IMR-90 (cell line): ENCODE measurements at regions not wholly inside any gene's neighbourhood (a gene's known extent, or its start where the extent isn't known, plus 50 kb on each side); places are given as distances from the start of the nearest gene placed in this dataset.

Experiments
- ATAC-seq: fragments of 200-7000 bp; cut with Tn5 transposase; 2 replicates; pipeline ENCODE4 v1.9.1; 2020; ENCODE audit warnings: low read depth, mild to moderate bottlenecking, moderate library complexity
- BruUV-seq: library from RNA; stranded (reverse); fragments of 400-500 nt; replicated peaks from 2 replicates; lab custom pipeline; 2021; lab: Mats Ljungman, UMichigan
- CTCF ChIA-PET: fragments of 300-600 bp; formaldehyde crosslinking; extraction: SDS; loops from one replicate; lab custom pipeline; 2021; ENCODE audit warnings: antibody characterized with exemption; lab: Yijun Ruan, JAX
- POLR2A ChIA-PET: fragments of 300-600 bp; sonication (Branson Sonifier 250); formaldehyde crosslinking; loops from one replicate; lab custom pipeline; 2022; ENCODE audit warnings: antibody characterized with exemption; ENCODE audit not compliant: unreplicated experiment; lab: Charles Lee
- DNase-seq: peaks from one replicate; pipeline ENCODE4 v3.0.0; 2013
- H2AFZ ChIP-seq: replicated peaks from 2 replicates; pipeline ENCODE3; 2013; ENCODE audit warnings: low read length, mild to moderate bottlenecking; ENCODE audit not compliant: poor library complexity
- H2AK5ac ChIP-seq: 2 replicates; pipeline ENCODE4 v1.6.1; 2013; ENCODE audit warnings: low read depth, low read length, inconsistent platforms
- H2AK9ac ChIP-seq: replicated peaks from 2 replicates; pipeline ENCODE3; 2013; ENCODE audit warnings: mild to moderate bottlenecking, low read depth, low read length, moderate library complexity; ENCODE audit not compliant: poor library complexity
- H2BK120ac ChIP-seq: 2 replicates; pipeline ENCODE4 v1.6.1; 2013; ENCODE audit warnings: low read depth, low read length, inconsistent platforms
- H2BK15ac ChIP-seq: 3 replicates; pipeline ENCODE4 v1.6.1; 2013; ENCODE audit warnings: low read depth, low read length, inconsistent platforms
- H2BK20ac ChIP-seq: 2 replicates; pipeline ENCODE4 v1.6.1; 2013; ENCODE audit warnings: low read depth, mild to moderate bottlenecking, inconsistent platforms, low read length, moderate library complexity
- H2BK5ac ChIP-seq: 2 replicates; pipeline ENCODE4 v1.6.1; 2013; ENCODE audit warnings: mild to moderate bottlenecking, low read depth, low read length, inconsistent platforms; ENCODE audit not compliant: poor library complexity, severe bottlenecking
- H3K14ac ChIP-seq: replicated peaks from 2 replicates; pipeline ENCODE4 v1.6.1; 2013; ENCODE audit warnings: low read depth, low read length, inconsistent platforms
- H3K18ac ChIP-seq: 2 replicates; pipeline ENCODE4 v1.6.1; 2013; ENCODE audit warnings: low read depth, low read length, control low read depth
- H3K23ac ChIP-seq: 2 replicates; pipeline ENCODE4 v1.6.1; 2013; ENCODE audit warnings: low read depth, low read length, inconsistent platforms
- H3K27ac ChIP-seq: 2 replicates; pipeline ENCODE4 v1.5.1; 2013; ENCODE audit warnings: mild to moderate bottlenecking, control low read depth, low read length; ENCODE audit not compliant: insufficient read depth
- H3K27me3 ChIP-seq: 2 replicates; pipeline ENCODE4 v1.6.1; 2013; ENCODE audit warnings: low read length; ENCODE audit not compliant: control insufficient read depth, insufficient read depth
- H3K36me3 ChIP-seq: 2 replicates; pipeline ENCODE4 v1.6.1; 2013; ENCODE audit warnings: low read length, mixed read lengths; ENCODE audit not compliant: control insufficient read depth, insufficient read depth
- H3K4ac ChIP-seq: 2 replicates; pipeline ENCODE4 v1.6.1; 2013; ENCODE audit warnings: low read depth, low read length, inconsistent platforms
- H3K4me1 ChIP-seq: 2 replicates; pipeline ENCODE4 v1.6.1; 2013; ENCODE audit warnings: low read length, mixed read lengths; ENCODE audit not compliant: control insufficient read depth, insufficient read depth
- H3K4me2 ChIP-seq: 2 replicates; pipeline ENCODE4 v1.6.1; 2013; ENCODE audit warnings: low read depth, mild to moderate bottlenecking, control low read depth, low read length, moderate library complexity
- H3K4me3 ChIP-seq: 2 replicates; pipeline ENCODE4 v1.5.1; 2013; ENCODE audit warnings: low read depth, mild to moderate bottlenecking, control low read depth, low read length, moderate library complexity; ENCODE audit not compliant: insufficient read depth
- H3K56ac ChIP-seq: 2 replicates; pipeline ENCODE4 v1.6.1; 2013; ENCODE audit warnings: low read length, inconsistent platforms; ENCODE audit not compliant: insufficient read depth; ENCODE audit errors: extremely low read depth
- H3K79me1 ChIP-seq, 2 experiments: 2 replicates each; pipeline ENCODE4 v1.6.1; 2013; ENCODE audit warnings: low read length in 2 of 2, inconsistent platforms in 1 of 2, low read depth in 1 of 2
- H3K9ac ChIP-seq: 2 replicates; pipeline ENCODE4 v1.6.1; 2013; ENCODE audit warnings: low read depth, low read length, control low read depth
- H3K9me1 ChIP-seq: 2 replicates; pipeline ENCODE4 v1.6.1; 2013; ENCODE audit warnings: low read length, inconsistent platforms; ENCODE audit not compliant: insufficient read depth
- H3K9me3 ChIP-seq: 2 replicates; pipeline ENCODE4 v1.6.1; 2013; ENCODE audit warnings: low read length; ENCODE audit not compliant: control insufficient read depth, insufficient read depth
- H4K20me1 ChIP-seq: 2 replicates; pipeline ENCODE4 v1.6.1; 2013; ENCODE audit warnings: low read length, inconsistent platforms; ENCODE audit not compliant: insufficient read depth
- H4K5ac ChIP-seq: 2 replicates; pipeline ENCODE4 v1.6.1; 2013; ENCODE audit warnings: mild to moderate bottlenecking, low read depth, low read length, control low read depth
- H4K8ac ChIP-seq, 2 experiments: 2 replicates each; pipeline ENCODE4 v1.6.1; 2013; ENCODE audit warnings: low read depth in 2 of 2, low read length in 2 of 2, control low read depth in 1 of 2, inconsistent platforms in 1 of 2
- H4K91ac ChIP-seq: 2 replicates; pipeline ENCODE4 v1.6.1; 2013; ENCODE audit warnings: low read depth, low read length, inconsistent platforms; ENCODE audit not compliant: insufficient read depth
- BHLHE40 ChIP-seq: fragments of 150-350 bp; IDR thresholded peaks from 2 replicates; pipeline ENCODE4 v1.6.1; 2016; ENCODE audit warnings: mild to moderate bottlenecking, low read depth, low read length
- CEBPB ChIP-seq: IDR thresholded peaks from 2 replicates; pipeline ENCODE4 v1.6.1; 2012; ENCODE audit warnings: low read depth, low read length, improper control_type of control experiment
- CHD1 ChIP-seq: IDR thresholded peaks from 2 replicates; pipeline ENCODE4 v1.6.1; 2012; ENCODE audit warnings: low read depth, low read length, improper control_type of control experiment
- CTCF ChIP-seq: conservative IDR thresholded peaks from 2 replicates; pipeline ENCODE4 v1.5.1; 2012; ENCODE audit warnings: mild to moderate bottlenecking, low read depth, low read length, improper control_type of control experiment
- ELK1 ChIP-seq: fragments of 150-350 bp; IDR thresholded peaks from 2 replicates; pipeline ENCODE4 v1.6.1; 2016; ENCODE audit warnings: low read depth, mild to moderate bottlenecking, low read length, moderate library complexity, borderline replicate concordance
- FOS ChIP-seq: fragments of 150-350 bp; IDR thresholded peaks from 2 replicates; pipeline ENCODE4 v1.6.1; 2016; ENCODE audit warnings: low read depth, low read length
- MAFK ChIP-seq: IDR thresholded peaks from 2 replicates; pipeline ENCODE4 v1.6.1; 2012; ENCODE audit warnings: low read depth, low read length, improper control_type of control experiment
- MAZ ChIP-seq: IDR thresholded peaks from 2 replicates; pipeline ENCODE4 v1.6.1; 2012; ENCODE audit warnings: low read depth, mild to moderate bottlenecking, low read length, improper control_type of control experiment, moderate library complexity, borderline replicate concordance
- MXI1 ChIP-seq: IDR thresholded peaks from 2 replicates; pipeline ENCODE4 v1.6.1; 2012; ENCODE audit warnings: low read depth, mild to moderate bottlenecking, low read length, moderate library complexity, borderline replicate concordance
- NFE2L2 ChIP-seq: fragments of 150-350 bp; IDR thresholded peaks from 2 replicates; pipeline ENCODE4 v1.6.1; 2016; ENCODE audit warnings: low read depth, mild to moderate bottlenecking, low read length
- POLR2A ChIP-seq: IDR thresholded peaks from 2 replicates; pipeline ENCODE4 v1.6.1; 2012; ENCODE audit warnings: mild to moderate bottlenecking, low read depth, low read length
- RAD21 ChIP-seq: IDR thresholded peaks from 2 replicates; pipeline ENCODE4 v1.6.1; 2012; ENCODE audit warnings: low read length, improper control_type of control experiment
- RCOR1 ChIP-seq: IDR thresholded peaks from 2 replicates; pipeline ENCODE4 v1.6.1; 2012; ENCODE audit warnings: mild to moderate bottlenecking, low read length, improper control_type of control experiment; ENCODE audit not compliant: insufficient replicate concordance
- RFX5 ChIP-seq: IDR thresholded peaks from 2 replicates; pipeline ENCODE4 v1.8.0; 2012; ENCODE audit warnings: low read depth, mild to moderate bottlenecking, low read length, moderate library complexity
- SMC3 ChIP-seq: fragments of 150-350 bp; IDR thresholded peaks from 2 replicates; pipeline ENCODE4 v1.6.1; 2016; ENCODE audit warnings: low read depth, mild to moderate bottlenecking, antibody characterized with exemption, low read length, moderate library complexity
- USF2 ChIP-seq: fragments of 150-350 bp; IDR thresholded peaks from 2 replicates; pipeline ENCODE4 v1.6.1; 2017; ENCODE audit warnings: mild to moderate bottlenecking, antibody characterized with exemption, low read length, low read depth
- whole genome bisulfite sequencing, 2 experiments: methylation state at CpG; one replicate each; pipeline versions ENCODE4 v1.1.5 to v1.1.7; 2013; ENCODE audit warnings: missing lambda C conversion rate in 2 of 2; ENCODE audit not compliant: insufficient read length in 1 of 2; ENCODE audit errors: extremely low coverage in 2 of 2; 5-methylcytosine and 5-hydroxymethylcytosine counted together
- dilution Hi-C: fragments of 300-500 bp; cut with HindIII; formaldehyde crosslinking; loops from one replicate; pipeline ENCODE4 v1.14.3; 2018; ENCODE audit warnings: low sequenced_read_pairs; ENCODE audit not compliant: unreplicated experiment
- in situ Hi-C: fragments of 300-500 bp; cut with MboI; formaldehyde crosslinking; loops from 3 replicates; pipeline ENCODE4 v1.14.3; 2019; ENCODE audit warnings: low sequenced_read_pairs, inconsistent platforms, mixed read lengths
- intact Hi-C: fragments of 100-400 bp; cut with micrococcal nuclease; formaldehyde crosslinking; loops from 2 replicates; pipeline ENCODE4 v1.10.0; 2022

GRCh38 chr14:80419769-80420168 is 208.5 kb upstream of the DIO2 start:
- Histone ChIP-seq H4K91ac (no peak overlapping the region), H3K9me1 (no peaks in the 10 kb centered on the region), H3K14ac (no peak overlapping the region), H2BK15ac (0 out of 3 replicates have a peak overlapping the region, but pooled peaks have one; percentile 21), H3K9ac (no peak overlapping the region), H2BK20ac (no peak overlapping the region; the same call in 1 of the 2 replicates), H2AFZ (no peak overlapping the region), H3K4me1 (no peaks in the 10 kb centered on the region), H4K20me1 (no peaks in the 10 kb centered on the region), H3K56ac (no peak overlapping the region), H3K4ac (no peak overlapping the region), H3K9me3 (no peaks in the 10 kb centered on the region), H4K5ac (no peak overlapping the region), H2BK120ac (no peak overlapping the region), H3K18ac (no peak overlapping the region), H3K27ac (no peak overlapping the region), H3K4me2 (no peak overlapping the region), H3K23ac (no peak overlapping the region), H3K27me3 (no peaks in the 10 kb centered on the region), H2AK9ac (no peak overlapping the region), H4K8ac (0 out of 4 replicates have a peak overlapping the region, but pooled peaks of 1 of the 2 experiments have one; percentile 5), H3K4me3 (no peak overlapping the region), H2BK5ac (no peak overlapping the region), H2AK5ac (no peak overlapping the region), H3K36me3 (no peaks in the 10 kb centered on the region), H3K79me1 (no peaks in the 10 kb centered on the region)
- ATAC-seq (no peak), DNase-seq (no peak)
- TF ChIP-seq CTCF (no peak), RFX5 (no peak), POLR2A (no peak), CEBPB (no peak), RCOR1 (no peak), USF2 (no peak), MXI1 (no peak), SMC3 (no peak), MAZ (no peak), FOS (no peak), RAD21 (no peak), ELK1 (no peak), NFE2L2 (no peak), CHD1 (no peak), MAFK (no peak), BHLHE40 (no peak)
- dilution Hi-C loops (no loop called here), in situ Hi-C loops (no loop called here), intact Hi-C loops (no loop called here)
- BruUV-seq: no TSS peak
- WGBS, 2 experiments: no CpG with 5 or more reads among the region's 4 CpGs
- ChIA-PET POLR2A (no interaction called here), CTCF (interaction anchor here (1.8 kb wide), 1 partner anchor 10 kb away, joined by 5 read pairs; no protein-coding TSS in a partner anchor)
